Neural cell (in vitro differentiated cells): ENCODE measurements at regions not wholly inside any gene's neighbourhood (a gene's known extent, or its start where the extent isn't known, plus 50 kb on each side); places are given as distances from the start of the nearest gene placed in this dataset.
"Not testable (repeated sequence)": the region's sequence is repeated elsewhere in the genome, so short reads cannot be mapped to it uniquely, and the experiment has no call there.

Experiments used
- EP300 ChIP-seq: fragments of 450-650 bp; conservative IDR thresholded peaks from 2 replicates; pipeline ENCODE4 v1.6.1; 2014; ENCODE audit warnings: antibody characterized with exemption, mild to moderate bottlenecking, moderate library complexity; ENCODE audit not compliant: poor library complexity, severe bottlenecking
- EZH2 ChIP-seq: fragments of 200-600, 300-800 bp; shearing (Covaris generic), sonication (generic); IDR thresholded peaks from 2 replicates; pipeline ENCODE4 v1.6.1; 2014; ENCODE audit warnings: antibody characterized with exemption, low read length, borderline replicate concordance, mild to moderate bottlenecking; ENCODE audit not compliant: insufficient read depth, poor library complexity, severe bottlenecking
- MXI1 ChIP-seq: fragments of 450-650 bp; conservative IDR thresholded peaks from 2 replicates; pipeline ENCODE4 v1.6.1; 2014; ENCODE audit warnings: antibody characterized with exemption, mild to moderate bottlenecking; ENCODE audit not compliant: poor library complexity, severe bottlenecking
- POLR2AphosphoS5 ChIP-seq: IDR thresholded peaks from 2 replicates; pipeline ENCODE4 v1.6.1; 2012
- RAD21 ChIP-seq: fragments of 450-650 bp; conservative IDR thresholded peaks from 2 replicates; pipeline ENCODE4 v1.6.1; 2014; ENCODE audit warnings: antibody characterized with exemption, mild to moderate bottlenecking, moderate library complexity
- SMC3 ChIP-seq: fragments of 450-650 bp; conservative IDR thresholded peaks from 2 replicates; pipeline ENCODE4 v1.6.1; 2014; ENCODE audit warnings: antibody characterized with exemption, mild to moderate bottlenecking, moderate library complexity; ENCODE audit not compliant: poor library complexity
- TAF1 ChIP-seq: IDR thresholded peaks from 2 replicates; pipeline ENCODE4 v1.6.1; 2012; ENCODE audit warnings: low read depth
- TF ChIP-seq, protein P1 (sequence below): fragments of 450-650 bp; IDR thresholded peaks from 2 replicates; pipeline ENCODE4 v1.5.1; 2014; ENCODE audit warnings: antibody characterized with exemption, mild to moderate bottlenecking, moderate library complexity; ENCODE audit not compliant: poor library complexity, severe bottlenecking
- TF ChIP-seq, protein P2 (sequence below): IDR thresholded peaks from 2 replicates; pipeline ENCODE4 v1.6.1; 2012; ENCODE audit warnings: borderline replicate concordance

GRCh38 chr2:111512378-111512777 is 371.6 kb downstream of the ANAPC1 start:
- TF ChIP-seq, protein P1, sequence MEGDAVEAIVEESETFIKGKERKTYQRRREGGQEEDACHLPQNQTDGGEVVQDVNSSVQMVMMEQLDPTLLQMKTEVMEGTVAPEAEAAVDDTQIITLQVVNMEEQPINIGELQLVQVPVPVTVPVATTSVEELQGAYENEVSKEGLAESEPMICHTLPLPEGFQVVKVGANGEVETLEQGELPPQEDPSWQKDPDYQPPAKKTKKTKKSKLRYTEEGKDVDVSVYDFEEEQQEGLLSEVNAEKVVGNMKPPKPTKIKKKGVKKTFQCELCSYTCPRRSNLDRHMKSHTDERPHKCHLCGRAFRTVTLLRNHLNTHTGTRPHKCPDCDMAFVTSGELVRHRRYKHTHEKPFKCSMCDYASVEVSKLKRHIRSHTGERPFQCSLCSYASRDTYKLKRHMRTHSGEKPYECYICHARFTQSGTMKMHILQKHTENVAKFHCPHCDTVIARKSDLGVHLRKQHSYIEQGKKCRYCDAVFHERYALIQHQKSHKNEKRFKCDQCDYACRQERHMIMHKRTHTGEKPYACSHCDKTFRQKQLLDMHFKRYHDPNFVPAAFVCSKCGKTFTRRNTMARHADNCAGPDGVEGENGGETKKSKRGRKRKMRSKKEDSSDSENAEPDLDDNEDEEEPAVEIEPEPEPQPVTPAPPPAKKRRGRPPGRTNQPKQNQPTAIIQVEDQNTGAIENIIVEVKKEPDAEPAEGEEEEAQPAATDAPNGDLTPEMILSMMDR, result not testable (repeated sequence)
- TF ChIP-seq EZH2, EP300, POLR2AphosphoS5, RAD21, TAF1, SMC3, MXI1: not testable (repeated sequence)
- TF ChIP-seq, protein P2, sequence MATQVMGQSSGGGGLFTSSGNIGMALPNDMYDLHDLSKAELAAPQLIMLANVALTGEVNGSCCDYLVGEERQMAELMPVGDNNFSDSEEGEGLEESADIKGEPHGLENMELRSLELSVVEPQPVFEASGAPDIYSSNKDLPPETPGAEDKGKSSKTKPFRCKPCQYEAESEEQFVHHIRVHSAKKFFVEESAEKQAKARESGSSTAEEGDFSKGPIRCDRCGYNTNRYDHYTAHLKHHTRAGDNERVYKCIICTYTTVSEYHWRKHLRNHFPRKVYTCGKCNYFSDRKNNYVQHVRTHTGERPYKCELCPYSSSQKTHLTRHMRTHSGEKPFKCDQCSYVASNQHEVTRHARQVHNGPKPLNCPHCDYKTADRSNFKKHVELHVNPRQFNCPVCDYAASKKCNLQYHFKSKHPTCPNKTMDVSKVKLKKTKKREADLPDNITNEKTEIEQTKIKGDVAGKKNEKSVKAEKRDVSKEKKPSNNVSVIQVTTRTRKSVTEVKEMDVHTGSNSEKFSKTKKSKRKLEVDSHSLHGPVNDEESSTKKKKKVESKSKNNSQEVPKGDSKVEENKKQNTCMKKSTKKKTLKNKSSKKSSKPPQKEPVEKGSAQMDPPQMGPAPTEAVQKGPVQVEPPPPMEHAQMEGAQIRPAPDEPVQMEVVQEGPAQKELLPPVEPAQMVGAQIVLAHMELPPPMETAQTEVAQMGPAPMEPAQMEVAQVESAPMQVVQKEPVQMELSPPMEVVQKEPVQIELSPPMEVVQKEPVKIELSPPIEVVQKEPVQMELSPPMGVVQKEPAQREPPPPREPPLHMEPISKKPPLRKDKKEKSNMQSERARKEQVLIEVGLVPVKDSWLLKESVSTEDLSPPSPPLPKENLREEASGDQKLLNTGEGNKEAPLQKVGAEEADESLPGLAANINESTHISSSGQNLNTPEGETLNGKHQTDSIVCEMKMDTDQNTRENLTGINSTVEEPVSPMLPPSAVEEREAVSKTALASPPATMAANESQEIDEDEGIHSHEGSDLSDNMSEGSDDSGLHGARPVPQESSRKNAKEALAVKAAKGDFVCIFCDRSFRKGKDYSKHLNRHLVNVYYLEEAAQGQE, result not testable (repeated sequence)
